GM12891 (cell line): ENCODE measurements at regions not wholly inside any gene's neighbourhood (a gene's known extent, or its start where the extent isn't known, plus 50 kb on each side); places are given as distances from the start of the nearest gene placed in this dataset.

Experiments
- DNase-seq: peaks from one replicate; pipeline ENCODE4 v3.0.0; 2011; ENCODE audit warnings: low spot score; ENCODE audit not compliant: insufficient read length
- FAIRE-seq: peaks from 2 replicates; lab custom pipeline; 2011; peaks lifted over from hg19 to GRCh38; lab: Jason Lieb, UNC
- PAX5 ChIP-seq: IDR thresholded peaks from 2 replicates; pipeline ENCODE4 v1.6.1; 2011; ENCODE audit warnings: low read length, moderate library complexity, mild to moderate bottlenecking; ENCODE audit not compliant: insufficient read depth, severe bottlenecking
- POLR2A ChIP-seq: IDR thresholded peaks from 2 replicates; pipeline ENCODE4 v1.6.1; 2011; ENCODE audit warnings: low read depth, low read length, control low read depth
- POLR2AphosphoS5 ChIP-seq: IDR thresholded peaks from 2 replicates; pipeline ENCODE4 v1.6.1; 2011; ENCODE audit warnings: low read depth, low read length, control low read depth
- POU2F2 ChIP-seq: IDR thresholded peaks from 2 replicates; pipeline ENCODE4 v1.6.1; 2011; ENCODE audit warnings: low read depth, mild to moderate bottlenecking, control low read depth, low read length, moderate library complexity
- SPI1 ChIP-seq: IDR thresholded peaks from 2 replicates; pipeline ENCODE4 v1.6.1; 2011; ENCODE audit warnings: low read depth, low read length, control low read depth
- TAF1 ChIP-seq: IDR thresholded peaks from 2 replicates; pipeline ENCODE4 v1.6.1; 2011; ENCODE audit warnings: low read depth, low read length, control low read depth

DNA sequence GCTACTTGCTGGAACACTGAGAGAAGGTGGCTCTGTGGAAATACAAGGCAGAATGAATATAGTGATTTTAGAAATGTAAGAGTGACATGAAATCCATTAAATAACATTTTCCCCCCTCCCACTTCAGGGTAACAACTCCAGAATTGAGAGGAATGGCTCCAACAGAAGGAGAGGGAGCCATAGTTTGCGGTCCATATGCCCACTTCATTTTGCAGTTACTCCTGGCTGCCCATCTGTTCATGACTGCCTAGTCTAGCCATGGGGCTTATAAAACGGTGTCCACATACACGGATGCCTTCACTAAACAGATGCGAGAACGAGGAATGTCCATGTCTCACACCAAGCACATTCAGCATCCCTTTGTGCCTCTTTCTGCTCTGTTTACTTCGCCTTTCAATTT lies 186.7 kb downstream of the TMEM38B start:
- no peak for FAIRE-seq
- DNase-seq, result no peak
- no peak for TF ChIP-seq SPI1
- TF ChIP-seq POLR2A, result no peak
- no peak for TF ChIP-seq TAF1
- TF ChIP-seq PAX5, result no peak
- TF ChIP-seq POLR2AphosphoS5, result no peak
- no peak for TF ChIP-seq POU2F2

DNA sequence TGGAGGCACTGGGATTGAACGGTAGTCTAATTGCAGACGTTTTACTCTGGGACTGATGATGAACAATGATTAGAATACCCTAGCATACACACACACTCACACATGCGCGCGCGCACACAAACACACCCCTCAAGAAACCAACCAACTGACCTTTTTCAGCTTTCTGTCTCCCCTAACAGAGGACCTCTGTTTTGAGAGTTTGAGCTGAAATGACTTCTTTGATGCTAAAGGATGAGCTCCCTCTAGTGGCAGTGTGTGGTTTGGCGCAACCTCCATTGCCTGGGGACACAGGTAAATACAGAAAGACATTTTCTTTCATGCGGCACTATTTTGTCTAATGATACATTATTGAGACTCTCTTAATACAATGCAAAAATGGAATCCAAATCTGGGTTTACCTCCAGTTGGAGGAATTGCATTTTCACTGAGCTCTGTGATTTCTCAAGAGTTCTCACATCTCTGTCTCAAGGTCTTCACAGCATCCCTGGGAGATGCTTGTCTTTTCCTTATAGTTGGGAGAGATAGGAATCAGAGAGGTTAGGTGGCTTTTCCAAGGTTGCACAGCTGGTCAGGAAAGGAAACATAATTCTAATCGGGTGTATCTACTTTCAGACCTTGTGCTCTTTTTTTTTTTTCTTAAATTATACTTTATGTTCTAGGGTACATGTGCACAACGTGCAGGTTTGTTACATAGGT lies 187.5 kb downstream of the TMEM38B start:
- no peak for DNase-seq

DNA sequence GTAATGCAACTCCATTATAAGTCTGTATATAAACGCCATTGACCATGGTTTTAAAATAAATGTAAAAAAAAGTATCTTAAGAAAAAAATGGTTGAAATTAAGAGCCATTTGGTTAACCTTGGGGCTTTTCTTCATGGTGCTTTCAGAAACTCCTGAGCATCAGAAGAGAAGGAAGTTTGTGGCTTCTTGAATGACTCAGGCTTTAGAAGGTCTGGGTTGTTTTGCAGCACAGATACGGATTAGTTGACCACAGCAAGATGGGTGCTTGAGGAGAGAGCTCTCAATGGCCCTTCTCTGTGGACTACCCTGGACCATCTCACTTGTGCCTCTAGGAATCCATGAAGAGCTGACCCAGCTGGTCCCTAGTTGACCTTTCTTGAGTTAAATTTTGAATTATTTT lies 189.5 kb downstream of the TMEM38B start:
- TF ChIP-seq POU2F2 (no peak), POLR2A (no peak), SPI1 (no peak), TAF1 (no peak), PAX5 (no peak), POLR2AphosphoS5 (no peak)
- DNase-seq (peak; percentile 16), FAIRE-seq (peak; percentile 54)

More for the DNA sequence above, 187.5 kb downstream of the TMEM38B start:
- TF ChIP-seq POLR2AphosphoS5 (no peak), PAX5 (no peak), TAF1 (no peak), POU2F2 (no peak), SPI1 (no peak), POLR2A (no peak)
- FAIRE-seq, result peak; percentile 95

DNA sequence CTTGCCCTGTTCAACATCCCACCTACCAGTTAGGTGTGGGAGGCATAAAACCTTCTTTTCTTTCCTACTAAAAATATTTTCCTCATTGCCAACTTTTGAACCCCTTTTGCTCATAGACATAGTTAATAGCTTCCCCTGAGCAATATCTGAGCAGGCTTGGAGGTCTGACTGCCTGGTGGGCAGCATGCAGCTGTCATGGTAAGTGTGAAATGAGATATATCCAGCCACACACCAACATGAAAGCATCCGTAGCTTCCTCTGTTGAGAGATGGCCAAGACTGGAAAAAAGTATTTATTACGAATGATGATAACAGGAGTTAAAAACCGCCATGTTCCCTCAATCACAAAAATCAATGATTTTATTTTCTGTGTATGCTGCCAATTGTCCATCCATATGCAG lies 190.1 kb downstream of the TMEM38B start:
- no peak for TF ChIP-seq SPI1
- TF ChIP-seq POLR2A, result no peak
- TF ChIP-seq POU2F2, result no peak
- TF ChIP-seq POLR2AphosphoS5, result no peak
- TF ChIP-seq PAX5, result no peak
- TF ChIP-seq TAF1, result no peak
- FAIRE-seq (no peak), DNase-seq (no peak)

DNA sequence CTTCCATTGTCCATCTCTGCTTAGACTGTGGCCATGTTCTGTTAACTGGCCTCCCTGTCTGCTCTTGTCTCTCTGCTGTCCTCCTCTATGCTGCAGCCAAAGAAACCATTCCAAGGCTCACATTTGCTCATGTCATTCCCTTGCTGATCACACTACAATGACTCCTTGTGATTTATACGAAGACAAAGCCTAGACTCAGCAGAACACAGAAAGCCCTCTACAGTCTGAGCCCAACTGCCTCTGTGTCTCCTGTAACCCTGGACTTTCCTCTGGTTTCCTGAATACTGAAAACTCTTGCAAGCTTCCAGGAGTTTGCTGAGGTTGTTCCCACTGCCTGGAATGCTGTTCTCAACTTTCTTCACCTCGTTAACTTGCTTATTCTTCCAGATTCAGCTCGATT lies 191.8 kb downstream of the TMEM38B start:
- TF ChIP-seq POLR2A (no peak), SPI1 (no peak), TAF1 (no peak), PAX5 (no peak), POLR2AphosphoS5 (no peak), POU2F2 (no peak)

DNA sequence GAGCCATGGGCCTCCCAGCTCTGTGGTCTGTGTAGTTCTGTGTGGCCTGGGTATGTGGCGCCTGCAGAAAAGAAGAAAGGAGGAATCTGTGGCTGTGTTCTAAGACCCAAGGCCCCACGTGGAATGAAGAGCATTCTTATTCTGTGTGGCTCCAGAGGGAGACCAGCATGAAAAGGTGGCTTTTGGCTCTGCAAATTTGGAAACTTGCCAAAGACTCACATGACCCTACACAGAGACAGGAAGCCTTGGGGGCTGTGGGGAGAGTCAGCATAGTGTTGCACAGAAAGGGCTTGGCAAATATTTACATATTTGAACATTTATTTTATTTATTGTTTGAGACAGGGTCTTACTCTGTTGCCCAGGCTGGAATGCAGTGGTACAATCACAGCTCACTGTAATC lies 193.3 kb downstream of the TMEM38B start:
- no peak for DNase-seq
- no peak for FAIRE-seq
- no peak for TF ChIP-seq TAF1

More for the DNA sequence above, 191.8 kb downstream of the TMEM38B start:
- FAIRE-seq (no peak), DNase-seq (no peak)

DNA sequence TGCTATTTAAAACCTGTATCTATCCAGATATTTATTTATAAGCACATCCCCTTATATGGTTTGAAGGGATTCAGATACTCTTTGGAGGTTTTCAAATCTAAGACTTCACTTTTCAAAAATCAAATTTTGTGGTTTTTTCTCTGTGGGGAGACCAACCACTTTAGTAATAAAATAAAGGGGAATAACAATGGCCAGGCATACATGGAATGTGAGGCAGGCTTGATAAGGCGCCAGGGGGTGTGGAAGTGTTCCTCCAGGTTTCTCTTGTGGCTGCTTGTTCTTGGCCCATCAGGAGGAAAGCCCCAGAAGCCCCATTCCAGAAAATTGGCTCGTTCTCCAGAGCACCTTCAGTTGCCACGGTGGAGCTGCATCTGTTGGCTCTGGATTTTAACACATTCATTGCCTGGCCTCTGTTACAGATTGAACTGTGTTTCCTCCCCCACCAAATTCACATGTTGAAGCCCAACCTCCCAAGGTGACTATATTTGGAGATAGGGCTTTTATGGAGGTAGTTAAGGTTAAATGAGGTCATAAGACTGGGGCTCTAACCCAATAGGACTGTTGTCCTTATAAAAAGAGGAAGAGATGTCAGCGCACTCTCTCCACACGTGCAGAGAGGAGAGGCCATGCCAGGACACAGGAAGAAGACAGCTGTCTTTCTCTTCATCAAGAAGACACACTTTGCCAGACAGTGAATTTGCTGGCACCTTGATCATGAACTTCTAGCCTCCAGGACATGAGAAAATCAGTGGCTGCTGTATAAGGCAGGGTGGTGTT lies 195.9 kb downstream of the TMEM38B start:
- DNase-seq (no peak), FAIRE-seq (no peak)
- TF ChIP-seq PAX5, result no peak
- TF ChIP-seq POU2F2, result no peak
- no peak for TF ChIP-seq POLR2AphosphoS5
- TF ChIP-seq POLR2A, result no peak
- TF ChIP-seq TAF1, result no peak
- TF ChIP-seq SPI1, result no peak

DNA sequence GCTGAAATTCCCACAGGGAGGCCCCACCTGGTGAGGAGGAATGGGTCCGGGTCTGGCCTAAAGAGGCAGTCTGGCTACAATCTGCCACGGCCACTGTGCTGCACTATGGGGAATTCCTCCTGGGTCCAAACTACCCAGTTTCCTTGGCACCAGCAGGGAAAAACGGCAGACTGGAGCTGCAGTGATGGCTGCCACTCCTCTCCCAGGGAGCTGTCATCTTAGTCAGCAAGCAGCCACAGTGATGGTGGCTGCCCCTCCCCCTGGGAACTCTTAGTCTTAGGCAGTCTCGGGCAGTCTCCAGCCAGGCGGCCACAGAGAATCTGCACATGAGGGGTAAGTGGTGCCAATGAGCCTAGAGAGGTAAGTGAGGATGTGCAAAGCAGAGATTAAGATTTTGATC lies 205.8 kb downstream of the TMEM38B start:
- no peak for TF ChIP-seq POLR2A
- TF ChIP-seq SPI1, result no peak
- TF ChIP-seq PAX5, result no peak
- TF ChIP-seq POLR2AphosphoS5, result no peak
- TF ChIP-seq POU2F2, result no peak
- TF ChIP-seq TAF1, result no peak
- FAIRE-seq (no peak), DNase-seq (no peak)

DNA sequence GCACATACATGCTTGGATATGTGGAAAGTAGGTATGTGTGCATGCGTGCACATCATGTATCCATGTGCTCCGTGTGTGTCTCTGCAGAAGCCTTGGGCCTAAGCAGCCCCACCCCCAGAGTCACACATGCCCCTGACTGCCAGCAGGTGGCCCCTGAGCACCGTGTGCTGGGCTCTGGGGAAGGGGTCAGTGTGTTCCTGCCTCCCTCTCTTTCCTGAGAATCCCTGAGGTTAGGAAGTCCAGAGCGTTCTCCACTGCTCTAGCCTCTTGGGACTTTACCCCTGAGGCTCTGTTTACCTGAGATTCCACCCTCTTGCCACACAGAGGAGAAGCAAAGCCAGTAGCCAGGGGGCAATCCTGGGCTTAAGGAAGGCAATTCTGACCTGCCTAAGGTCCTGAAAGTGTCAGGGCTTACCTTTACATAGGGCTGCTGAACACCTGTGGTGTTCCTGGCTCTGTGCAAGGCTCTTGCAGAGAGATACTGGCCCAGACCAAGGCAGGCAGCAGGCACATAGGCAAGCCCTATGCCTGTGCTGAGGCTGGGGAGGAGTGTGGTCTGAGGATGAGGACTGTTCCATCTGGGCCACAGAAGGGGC lies 207.3 kb downstream of the TMEM38B start:
- FAIRE-seq, result no peak
- DNase-seq, result peak; percentile 31
- no peak for TF ChIP-seq TAF1
- TF ChIP-seq POLR2AphosphoS5, result no peak
- no peak for TF ChIP-seq PAX5
- no peak for TF ChIP-seq SPI1
- TF ChIP-seq POLR2A, result no peak
- no peak for TF ChIP-seq POU2F2
